Effector memory CD8-positive, alpha-beta T cell (primary cell): ENCODE measurements at regions not wholly inside any gene's neighbourhood (a gene's known extent, or its start where the extent isn't known, plus 50 kb on each side); places are given as distances from the start of the nearest gene placed in this dataset.

Experiments used
- ATAC-seq: fragments of 150-1000 bp; cut with Tn5 transposase; replicated peaks from 2 replicates; pipeline ENCODE4 v1.10.0; 2021; ENCODE audit warnings: mild to moderate bottlenecking, moderate library complexity
- DNase-seq, 3 experiments: peaks; one replicate each; pipeline ENCODE4 v3.0.0; 2021
- H3K27ac Mint-ChIP-seq, 2 donors: one replicate each; pipeline ENCODE4 v1.8.0; 2022; ENCODE audit warnings: mild to moderate bottlenecking in 2 of 2, mixed read lengths in 2 of 2, moderate library complexity in 2 of 2
- H3K27me3 Mint-ChIP-seq, 2 donors: one replicate each; pipeline ENCODE4 v1.8.0; 2022; ENCODE audit warnings: mixed read lengths in 2 of 2
- H3K36me3 Mint-ChIP-seq: one replicate; pipeline ENCODE4 v1.8.0; 2022; ENCODE audit warnings: mild to moderate bottlenecking, moderate library complexity, mixed read lengths; ENCODE audit not compliant: insufficient read depth
- H3K4me1 Mint-ChIP-seq, 2 donors: one replicate each; pipeline ENCODE4 v1.8.0; 2022; ENCODE audit warnings: low read depth in 2 of 2, mixed read lengths in 2 of 2
- H3K4me3 Mint-ChIP-seq, 2 donors: one replicate each; pipeline ENCODE4 v1.8.0; 2022; ENCODE audit warnings: mild to moderate bottlenecking in 2 of 2, mixed read lengths in 2 of 2, moderate library complexity in 2 of 2
- H3K9me3 Mint-ChIP-seq, 2 donors: one replicate each; pipeline ENCODE4 v1.8.0; 2022; ENCODE audit warnings: mixed read lengths in 2 of 2

DNA sequence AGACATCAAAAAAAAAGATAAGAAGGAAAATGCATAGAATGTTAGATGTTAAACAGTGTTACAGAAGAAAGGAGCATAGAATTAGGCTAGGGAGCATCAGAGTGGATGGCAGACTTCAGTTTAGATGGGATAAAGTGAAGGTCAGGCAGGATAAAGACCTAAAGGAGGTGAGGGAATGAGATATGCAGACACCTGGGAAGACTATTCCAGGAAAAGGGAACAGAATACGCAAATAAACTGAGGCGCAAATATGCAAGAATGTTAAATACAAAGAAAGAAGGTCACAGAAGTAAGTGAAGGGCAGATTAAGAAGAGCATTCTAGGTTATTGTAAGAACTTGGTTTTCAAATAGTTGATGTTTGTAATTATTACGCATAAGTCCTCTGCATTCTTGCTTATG lies 116.3 kb upstream of the REG3A start:
- ATAC-seq (no peak), DNase-seq (no peak)
- H3K27me3 Mint-ChIP-seq: no peaks in the 10 kb centered on the region
- no peak overlapping the region for H3K4me3 Mint-ChIP-seq
- no peaks in the 10 kb centered on the region for H3K36me3 Mint-ChIP-seq
- no peaks in the 10 kb centered on the region for H3K4me1 Mint-ChIP-seq
- H3K9me3 Mint-ChIP-seq: peaks cover under 1 to 19% of the 10 kb centered on the region in 2 donors
- H3K27ac Mint-ChIP-seq: no peak overlapping the region

DNA sequence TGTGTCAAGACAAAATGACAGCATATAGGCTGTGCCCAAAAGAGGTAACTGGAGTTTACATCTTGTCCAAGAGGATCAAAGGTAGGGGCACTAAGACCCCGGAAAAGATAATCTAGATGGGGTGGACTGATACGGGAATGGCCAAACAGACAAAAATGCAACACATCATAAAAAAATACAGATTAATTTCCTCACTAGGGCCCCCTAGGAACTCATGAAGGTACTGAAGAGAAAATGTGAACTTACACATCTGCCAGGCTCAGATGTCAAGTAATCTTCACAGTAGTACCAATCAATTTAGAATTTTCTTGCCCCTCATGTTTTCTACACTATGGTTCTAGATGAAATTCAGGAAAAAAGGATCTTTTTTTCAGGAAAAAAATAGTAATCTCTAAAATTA lies 115.6 kb upstream of the REG3A start:
- no peak overlapping the region for H3K27ac Mint-ChIP-seq
- H3K36me3 Mint-ChIP-seq: no peaks in the 10 kb centered on the region
- no peaks in the 10 kb centered on the region for H3K4me1 Mint-ChIP-seq
- DNase-seq (no peak), ATAC-seq (no peak)
- H3K4me3 Mint-ChIP-seq: no peak overlapping the region
- no peaks in the 10 kb centered on the region for H3K27me3 Mint-ChIP-seq
- H3K9me3 Mint-ChIP-seq: peaks cover 7 to 26% of the 10 kb centered on the region in 2 donors

DNA sequence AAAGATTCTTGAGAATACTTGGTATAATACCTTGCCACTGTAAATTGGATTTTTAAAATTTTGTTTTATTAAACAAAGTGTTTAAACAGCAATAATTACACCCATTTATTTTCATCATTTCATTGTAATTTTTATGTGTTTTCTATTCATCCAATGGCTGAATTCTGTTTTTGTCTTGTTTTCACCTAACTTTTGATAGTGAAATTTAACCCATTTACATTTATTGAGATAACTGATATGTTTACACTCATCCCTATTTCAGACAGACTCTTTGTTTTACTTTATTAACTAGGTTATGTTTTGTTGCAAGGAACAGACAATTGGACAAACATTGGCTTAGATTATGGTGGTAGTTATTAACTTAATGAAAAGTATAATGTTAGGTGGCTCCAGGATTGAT lies 113.1 kb upstream of the REG3A start:
- H3K9me3 Mint-ChIP-seq: peaks cover 15 to 16% of the 10 kb centered on the region in 2 donors
- no peak for ATAC-seq
- H3K27me3 Mint-ChIP-seq: no peaks in the 10 kb centered on the region
- no peaks in the 10 kb centered on the region for H3K4me1 Mint-ChIP-seq
- no peaks in the 10 kb centered on the region for H3K36me3 Mint-ChIP-seq
- H3K4me3 Mint-ChIP-seq: no peak overlapping the region
- no peak for DNase-seq
- no peak overlapping the region for H3K27ac Mint-ChIP-seq

DNA sequence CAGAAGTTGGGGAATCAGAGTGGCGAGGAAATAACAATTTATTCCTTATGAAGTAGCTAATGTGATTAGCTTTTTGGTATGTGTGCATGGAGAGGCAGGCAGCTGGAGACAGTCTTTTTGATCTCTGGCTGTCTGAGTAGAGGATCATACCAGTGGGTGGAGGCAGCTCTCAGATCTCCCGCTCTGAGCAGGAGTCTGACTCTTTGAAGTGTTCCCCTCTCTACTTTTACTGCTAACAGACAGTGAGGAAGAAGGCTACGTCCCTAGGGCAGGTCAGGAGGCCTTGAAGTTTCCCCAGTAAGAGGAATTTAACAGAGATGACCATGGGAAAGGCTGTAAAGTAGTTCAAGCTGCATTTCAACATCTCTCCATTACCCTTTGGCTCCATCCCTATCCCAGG lies 111.9 kb upstream of the REG3A start:
- Mint-ChIP-seq H3K4me3 (no peak overlapping the region), H3K36me3 (no peaks in the 10 kb centered on the region), H3K9me3 (peaks cover 16 to 18% of the 10 kb centered on the region in 2 donors), H3K27me3 (no peaks in the 10 kb centered on the region), H3K27ac (no peak overlapping the region), H3K4me1 (no peaks in the 10 kb centered on the region)
- ATAC-seq (no peak), DNase-seq (no peak)

- no peak overlapping the region for H3K4me3 Mint-ChIP-seq
- peaks cover 11 to 17% of the 10 kb centered on the region in 2 donors for H3K9me3 Mint-ChIP-seq
- H3K4me1 Mint-ChIP-seq: no peaks in the 10 kb centered on the region
- peaks cover 3% of the 10 kb centered on the region for H3K36me3 Mint-ChIP-seq
- no peaks in the 10 kb centered on the region for H3K27me3 Mint-ChIP-seq
- ATAC-seq (no peak), DNase-seq (no peak)
- H3K27ac Mint-ChIP-seq: no peak overlapping the region
Measured at GRCh38 chr2:79260848-79261247, 101.3 kb upstream of the REG3A start.

DNA sequence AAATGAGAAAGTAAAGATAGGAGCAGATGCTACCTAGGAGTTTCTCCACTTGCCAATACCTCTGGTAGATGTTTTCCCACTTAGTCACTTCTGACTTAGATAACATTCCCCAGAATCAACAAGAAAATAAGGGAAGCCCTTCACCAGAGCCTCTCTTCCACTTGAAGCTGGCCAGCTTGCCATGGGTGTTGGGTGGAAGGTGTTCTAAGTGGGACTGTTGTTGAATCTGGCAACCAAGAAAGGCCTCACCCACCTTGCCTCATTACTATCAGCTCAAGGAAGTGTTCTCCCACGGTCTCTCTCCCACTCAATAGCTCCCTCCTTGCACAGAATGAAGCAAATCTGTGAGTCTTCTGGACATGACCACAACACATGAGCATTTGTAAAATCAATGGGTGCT lies 100.4 kb upstream of the REG3A start:
- Mint-ChIP-seq H3K36me3 (peaks cover 3% of the 10 kb centered on the region), H3K4me3 (no peak overlapping the region), H3K9me3 (peaks cover 11 to 17% of the 10 kb centered on the region in 2 donors), H3K27me3 (no peaks in the 10 kb centered on the region), H3K27ac (no peak overlapping the region), H3K4me1 (no peaks in the 10 kb centered on the region)
- DNase-seq: no peak
- ATAC-seq: no peak

DNA sequence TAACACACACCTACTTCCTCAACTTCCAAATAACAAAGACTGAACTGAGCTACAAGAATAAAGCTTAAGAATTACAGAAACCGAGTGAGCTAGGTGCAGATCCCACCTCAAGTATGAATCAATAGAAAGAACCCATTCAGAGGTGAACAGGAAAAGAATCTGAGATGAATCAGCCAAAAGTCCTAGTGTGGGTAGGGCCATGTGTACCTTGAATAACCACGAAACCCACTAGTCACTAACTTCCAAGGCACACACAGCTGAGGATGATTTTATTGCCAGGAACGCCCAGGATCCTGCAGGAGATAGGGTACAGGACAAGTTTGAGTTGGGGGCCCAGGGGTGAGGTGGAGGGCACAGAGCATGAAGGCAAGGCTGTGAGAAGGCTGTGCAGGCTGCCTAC lies 99.7 kb upstream of the REG3A start:
- H3K4me1 Mint-ChIP-seq: no peaks in the 10 kb centered on the region
- H3K9me3 Mint-ChIP-seq: peaks cover 11 to 17% of the 10 kb centered on the region in 2 donors
- no peak overlapping the region for H3K27ac Mint-ChIP-seq
- DNase-seq (no peak), ATAC-seq (no peak)
- no peaks in the 10 kb centered on the region for H3K27me3 Mint-ChIP-seq
- peaks cover 3% of the 10 kb centered on the region for H3K36me3 Mint-ChIP-seq
- no peak overlapping the region for H3K4me3 Mint-ChIP-seq

GRCh38 chr2:79253243-79253774 lies 93.8 kb upstream of the REG3A start:
- Mint-ChIP-seq H3K4me3 (no peak overlapping the region), H3K36me3 (no peaks in the 10 kb centered on the region), H3K27ac (no peak overlapping the region), H3K9me3 (peaks cover 4 to 8% of the 10 kb centered on the region in 2 donors), H3K27me3 (no peaks in the 10 kb centered on the region), H3K4me1 (no peaks in the 10 kb centered on the region)
- ATAC-seq (no peak), DNase-seq (no peak)

DNA sequence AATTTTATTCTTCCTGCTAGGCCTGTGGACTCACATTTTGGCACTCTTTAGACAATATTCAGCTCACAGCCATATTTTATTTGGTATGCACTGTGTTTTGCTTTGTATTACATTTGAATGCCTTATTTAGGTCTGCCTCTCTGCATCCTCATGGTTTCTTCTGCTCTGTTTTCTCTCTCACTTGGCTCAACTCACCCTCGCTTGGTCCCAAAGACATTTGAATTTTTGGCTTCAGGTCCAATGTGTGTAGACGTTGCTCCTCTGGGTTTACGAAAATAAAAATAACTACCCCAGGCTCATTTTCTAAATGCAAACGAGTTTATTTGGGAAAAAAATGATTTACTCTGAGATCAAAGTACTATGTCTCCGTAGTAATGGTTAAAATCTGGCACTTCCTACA lies 91.1 kb upstream of the REG3A start:
- H3K36me3 Mint-ChIP-seq: no peaks in the 10 kb centered on the region
- H3K4me1 Mint-ChIP-seq: no peaks in the 10 kb centered on the region
- H3K4me3 Mint-ChIP-seq: no peak overlapping the region
- ATAC-seq: no peak
- H3K9me3 Mint-ChIP-seq: peaks cover 0 to 15% of the 10 kb centered on the region in 2 donors
- H3K27me3 Mint-ChIP-seq: no peaks in the 10 kb centered on the region
- no peak for DNase-seq
- H3K27ac Mint-ChIP-seq: no peak overlapping the region

GRCh38 chr2:79248776-79249175 lies 89.2 kb upstream of the REG3A start:
- H3K36me3 Mint-ChIP-seq: no peaks in the 10 kb centered on the region
- no peak for ATAC-seq
- H3K4me3 Mint-ChIP-seq: no peak overlapping the region
- no peak for DNase-seq
- H3K9me3 Mint-ChIP-seq: peaks cover 7 to 18% of the 10 kb centered on the region in 2 donors
- no peaks in the 10 kb centered on the region for H3K4me1 Mint-ChIP-seq
- H3K27me3 Mint-ChIP-seq: no peaks in the 10 kb centered on the region
- H3K27ac Mint-ChIP-seq: no peak overlapping the region

GRCh38 chr2:79235135-79235534 lies 75.6 kb upstream of the REG3A start:
- Mint-ChIP-seq H3K9me3 (peaks cover 3 to 7% of the 10 kb centered on the region in 2 donors), H3K4me1 (no peaks in the 10 kb centered on the region), H3K27me3 (no peaks in the 10 kb centered on the region), H3K4me3 (no peak overlapping the region), H3K27ac (no peak overlapping the region), H3K36me3 (no peaks in the 10 kb centered on the region)
- DNase-seq (no peak), ATAC-seq (no peak)

DNA sequence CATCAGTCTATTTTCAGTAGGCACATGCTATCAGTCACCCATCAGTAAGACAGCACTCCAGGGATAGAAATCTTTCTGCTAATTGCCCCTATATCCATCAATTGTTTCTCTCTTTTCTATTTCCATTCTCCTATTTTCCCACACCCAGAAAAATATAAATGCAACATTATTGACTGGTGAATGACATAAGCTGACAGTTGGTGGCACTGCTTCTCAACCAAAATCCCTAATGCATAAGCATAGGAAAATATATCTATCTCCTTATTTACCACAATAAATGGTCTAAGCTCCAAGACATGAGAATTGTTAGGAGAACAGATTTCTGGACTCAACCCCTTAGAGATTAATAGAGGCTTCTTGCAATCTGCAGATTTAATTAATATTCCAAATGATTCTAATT lies 64.0 kb upstream of the REG3A start:
- peaks cover 6 to 8% of the 10 kb centered on the region in 2 donors for H3K9me3 Mint-ChIP-seq
- no peaks in the 10 kb centered on the region for H3K36me3 Mint-ChIP-seq
- H3K4me3 Mint-ChIP-seq: no peak overlapping the region
- H3K27me3 Mint-ChIP-seq: no peaks in the 10 kb centered on the region
- H3K27ac Mint-ChIP-seq: no peak overlapping the region
- DNase-seq (no peak), ATAC-seq (no peak)
- no peaks in the 10 kb centered on the region for H3K4me1 Mint-ChIP-seq

- no peak overlapping the region for H3K4me3 Mint-ChIP-seq
- no peaks in the 10 kb centered on the region for H3K36me3 Mint-ChIP-seq
- no peak for DNase-seq
- no peaks in the 10 kb centered on the region for H3K27me3 Mint-ChIP-seq
- no peak overlapping the region for H3K27ac Mint-ChIP-seq
- peaks cover 16 to 19% of the 10 kb centered on the region in 2 donors for H3K9me3 Mint-ChIP-seq
- no peaks in the 10 kb centered on the region for H3K4me1 Mint-ChIP-seq
- no peak for ATAC-seq
Measured at GRCh38 chr2:79219383-79219988, 59.9 kb upstream of the REG3A start.

GRCh38 chr2:79210274-79210917 lies 50.8 kb upstream of the REG3A start:
- H3K9me3 Mint-ChIP-seq: peaks cover 18 to 24% of the 10 kb centered on the region in 2 donors
- H3K27me3 Mint-ChIP-seq: no peaks in the 10 kb centered on the region
- ATAC-seq (no peak), DNase-seq (no peak)
- H3K4me3 Mint-ChIP-seq: no peak overlapping the region
- no peak overlapping the region for H3K27ac Mint-ChIP-seq
- H3K4me1 Mint-ChIP-seq: no peaks in the 10 kb centered on the region
- no peaks in the 10 kb centered on the region for H3K36me3 Mint-ChIP-seq
